Lower lobe of right lung (tissue), 2 donors: ENCODE measurements at regions not wholly inside any gene's neighbourhood (a gene's known extent, or its start where the extent isn't known, plus 50 kb on each side); places are given as distances from the start of the nearest gene placed in this dataset.
"Not testable (repeated sequence)": the region's sequence is repeated elsewhere in the genome, so short reads cannot be mapped to it uniquely, and the experiment has no call there.

Source experiments
- ATAC-seq, 2 donors: fragments of 200-7000 bp; cut with Tn5 transposase; one replicate each; pipeline ENCODE4 v1.9.1; 2020 to 2022; ENCODE audit warnings: mild to moderate bottlenecking in 2 of 2, moderate library complexity in 2 of 2
- DNase-seq: peaks from one replicate; pipeline ENCODE4 v3.0.0-alpha.2; 2020
- H3K27ac ChIP-seq: fragments of 200-600 bp; one replicate; pipeline ENCODE4 v1.8.0; 2022
- H3K27me3 ChIP-seq: fragments of 200-600 bp; one replicate; pipeline ENCODE4 v1.8.0; 2022; ENCODE audit warnings: low read depth
- H3K36me3 ChIP-seq: fragments of 200-600 bp; one replicate; pipeline ENCODE4 v1.8.0; 2022; ENCODE audit warnings: mild to moderate bottlenecking
- H3K4me1 ChIP-seq: fragments of 200-600 bp; one replicate; pipeline ENCODE4 v1.8.0; 2022
- H3K4me3 ChIP-seq: fragments of 200-600 bp; one replicate; pipeline ENCODE4 v1.8.0; 2022; ENCODE audit warnings: mild to moderate bottlenecking
- H3K9me3 ChIP-seq: fragments of 200-600 bp; one replicate; pipeline ENCODE4 v1.8.0; 2022
- intact Hi-C: fragments of 100-400 bp; cut with DNase I; formaldehyde crosslinking; loops from one replicate; pipeline ENCODE4 v1.11.0; 2022
- TF ChIP-seq, protein P1 (sequence below): fragments of 200-600 bp; IDR thresholded peaks from one replicate; pipeline ENCODE4 v1.8.0; 2022; ENCODE audit warnings: antibody characterized with exemption, mild to moderate bottlenecking
- donor health status: DM: no; HTN: yes; CAD: no; lungs with severe emphysema.

DNA sequence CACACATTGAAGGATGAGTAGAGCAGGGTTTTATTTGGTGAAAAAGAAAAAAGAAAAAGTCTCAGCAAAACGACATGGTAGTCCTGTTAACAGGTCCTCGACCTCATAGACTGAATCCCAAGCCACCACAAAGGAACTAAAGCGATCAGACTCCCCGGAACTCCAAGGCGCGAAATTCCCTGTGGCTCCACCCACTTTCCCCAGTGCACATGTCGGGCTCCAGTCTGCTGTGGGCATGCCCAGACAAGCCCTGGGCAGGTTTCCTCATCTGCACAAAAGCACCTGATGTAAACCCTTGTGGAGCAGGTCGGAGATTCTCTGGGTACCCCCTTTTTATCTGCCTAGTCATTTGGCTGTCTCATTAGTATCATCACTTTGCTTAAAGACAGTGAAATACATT lies 170.7 kb upstream of the FSIP2 start:
- ATAC-seq (no peak), DNase-seq (no peak)
- intact Hi-C loops, result no loop called here
- H3K4me3 ChIP-seq, result no peak overlapping the region
- H3K27me3 ChIP-seq, result no peaks in the 10 kb centered on the region
- TF ChIP-seq, protein P1, sequence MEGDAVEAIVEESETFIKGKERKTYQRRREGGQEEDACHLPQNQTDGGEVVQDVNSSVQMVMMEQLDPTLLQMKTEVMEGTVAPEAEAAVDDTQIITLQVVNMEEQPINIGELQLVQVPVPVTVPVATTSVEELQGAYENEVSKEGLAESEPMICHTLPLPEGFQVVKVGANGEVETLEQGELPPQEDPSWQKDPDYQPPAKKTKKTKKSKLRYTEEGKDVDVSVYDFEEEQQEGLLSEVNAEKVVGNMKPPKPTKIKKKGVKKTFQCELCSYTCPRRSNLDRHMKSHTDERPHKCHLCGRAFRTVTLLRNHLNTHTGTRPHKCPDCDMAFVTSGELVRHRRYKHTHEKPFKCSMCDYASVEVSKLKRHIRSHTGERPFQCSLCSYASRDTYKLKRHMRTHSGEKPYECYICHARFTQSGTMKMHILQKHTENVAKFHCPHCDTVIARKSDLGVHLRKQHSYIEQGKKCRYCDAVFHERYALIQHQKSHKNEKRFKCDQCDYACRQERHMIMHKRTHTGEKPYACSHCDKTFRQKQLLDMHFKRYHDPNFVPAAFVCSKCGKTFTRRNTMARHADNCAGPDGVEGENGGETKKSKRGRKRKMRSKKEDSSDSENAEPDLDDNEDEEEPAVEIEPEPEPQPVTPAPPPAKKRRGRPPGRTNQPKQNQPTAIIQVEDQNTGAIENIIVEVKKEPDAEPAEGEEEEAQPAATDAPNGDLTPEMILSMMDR, result no peak
- no peaks in the 10 kb centered on the region for H3K9me3 ChIP-seq
- H3K4me1 ChIP-seq, result no peaks in the 10 kb centered on the region
- no peaks in the 10 kb centered on the region for H3K36me3 ChIP-seq
- H3K27ac ChIP-seq, result no peak overlapping the region

DNA sequence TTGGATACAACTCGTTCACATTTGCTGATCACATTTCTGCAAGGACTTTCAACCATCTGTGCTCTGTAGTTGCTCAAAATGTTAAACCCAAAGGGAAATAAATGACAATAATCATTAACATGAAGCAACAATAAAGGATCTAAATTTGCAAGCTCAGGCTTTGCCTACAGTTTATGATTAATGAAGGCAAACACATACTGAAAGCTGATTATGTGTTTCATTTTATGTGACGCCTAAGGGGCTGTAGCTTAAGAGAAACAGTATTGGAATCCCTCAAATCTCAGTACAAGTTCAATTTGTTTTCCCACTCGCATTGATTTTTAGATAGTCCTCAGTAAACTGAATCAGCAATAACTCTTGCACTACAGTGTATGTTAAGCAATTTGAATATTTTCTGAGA lies 160.3 kb upstream of the FSIP2 start:
- DNase-seq (no peak), ATAC-seq (no peak)
- TF ChIP-seq, protein P1, result no peak
- no peak overlapping the region for H3K27ac ChIP-seq
- intact Hi-C loops, result no loop called here
- no peaks in the 10 kb centered on the region for H3K9me3 ChIP-seq
- no peak overlapping the region for H3K4me3 ChIP-seq
- H3K36me3 ChIP-seq, result no peaks in the 10 kb centered on the region
- no peaks in the 10 kb centered on the region for H3K27me3 ChIP-seq
- no peaks in the 10 kb centered on the region for H3K4me1 ChIP-seq

DNA sequence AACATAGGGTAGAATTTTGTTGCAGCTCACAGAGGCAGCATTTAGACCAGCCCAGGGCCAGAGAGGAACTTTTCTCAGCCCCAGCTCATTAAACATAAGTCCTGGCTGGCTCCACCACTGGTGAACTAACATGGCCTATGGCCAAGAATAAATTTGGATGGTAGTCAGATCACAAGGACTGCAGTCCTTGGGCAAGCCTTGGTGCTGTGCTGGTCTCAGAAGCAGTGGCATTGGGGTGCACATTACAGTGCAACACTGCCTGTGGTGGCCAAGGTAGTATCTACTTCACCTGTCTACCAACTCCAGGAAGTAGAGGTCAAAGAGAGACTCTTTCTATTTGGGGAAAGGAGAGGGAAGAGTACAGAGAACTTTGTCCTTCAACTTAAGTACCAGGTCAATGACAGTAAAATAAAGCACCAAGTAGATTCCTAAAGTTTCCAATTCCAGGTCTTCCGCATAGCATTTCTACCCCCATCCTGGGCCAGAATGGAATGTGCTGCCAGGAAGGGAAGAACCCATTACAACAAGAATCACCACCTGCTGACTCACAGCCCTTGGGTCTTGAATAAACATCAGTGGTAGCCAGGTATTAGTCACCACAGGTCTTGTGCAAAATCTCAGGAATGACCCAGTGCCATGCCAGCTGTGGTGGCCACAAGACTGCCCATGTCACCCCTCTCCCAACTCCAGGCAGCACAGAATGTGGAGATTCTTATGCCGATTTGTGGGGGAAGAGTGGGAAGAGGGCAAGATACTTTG lies 155.4 kb upstream of the FSIP2 start:
- Histone ChIP-seq H3K27me3 (no peaks in the 10 kb centered on the region), H3K4me1 (no peaks in the 10 kb centered on the region), H3K9me3 (peaks cover 6% of the 10 kb centered on the region), H3K4me3 (no peak overlapping the region), H3K27ac (no peak overlapping the region), H3K36me3 (no peaks in the 10 kb centered on the region)
- TF ChIP-seq, protein P1, result no peak
- peak in 1 of 2 donors; percentile 61 for ATAC-seq
- DNase-seq, result no peak
- intact Hi-C loops, result no loop called here

DNA sequence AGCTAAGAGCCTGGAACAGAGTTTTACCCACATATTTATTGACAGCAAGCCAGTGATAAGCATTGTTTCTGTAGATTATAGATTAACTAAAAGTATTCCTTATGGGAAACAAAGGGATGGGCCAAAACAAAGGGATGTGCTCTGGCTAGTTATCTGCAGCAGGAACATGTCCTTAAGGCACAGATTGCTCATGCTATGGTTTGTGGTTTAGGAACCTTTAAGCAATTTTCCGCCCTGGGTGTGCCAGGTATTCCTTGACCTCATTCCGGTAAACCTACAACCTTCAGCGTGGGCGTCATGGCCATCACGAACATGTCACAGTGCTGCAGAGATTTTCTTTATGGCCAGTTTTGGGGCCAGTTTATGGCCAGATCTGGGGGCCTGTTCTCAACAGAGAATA lies 153.4 kb upstream of the FSIP2 start:
- H3K4me1 ChIP-seq, H3K27ac ChIP-seq, H3K4me3 ChIP-seq, H3K9me3 ChIP-seq, H3K27me3 ChIP-seq, ATAC-seq, intact Hi-C loops, H3K36me3 ChIP-seq, DNase-seq: not testable (repeated sequence)

DNA sequence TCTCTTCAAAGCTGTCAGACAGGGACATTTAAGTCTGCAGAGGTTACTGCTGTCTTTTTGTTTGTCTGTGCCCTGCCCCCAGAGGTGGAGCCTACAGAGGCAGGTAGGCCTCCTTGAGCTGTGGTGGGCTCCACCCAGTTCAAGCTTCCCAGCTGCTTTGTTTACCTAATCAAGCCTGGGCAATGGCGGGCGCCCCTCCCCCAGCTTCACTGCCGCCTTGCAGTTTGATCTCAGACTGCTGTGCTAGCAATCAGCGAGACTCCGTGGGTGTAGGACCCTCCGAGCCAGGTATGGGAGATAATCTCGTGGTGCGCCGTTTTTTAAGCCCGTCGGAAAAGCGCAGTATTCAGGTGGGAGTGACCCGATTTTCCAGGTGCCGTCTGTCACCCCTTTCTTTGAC lies 147.3 kb upstream of the FSIP2 start:
- DNase-seq, intact Hi-C loops, ATAC-seq, H3K36me3 ChIP-seq, H3K4me1 ChIP-seq, H3K4me3 ChIP-seq, H3K27me3 ChIP-seq, H3K9me3 ChIP-seq, H3K27ac ChIP-seq: not testable (repeated sequence)

DNA sequence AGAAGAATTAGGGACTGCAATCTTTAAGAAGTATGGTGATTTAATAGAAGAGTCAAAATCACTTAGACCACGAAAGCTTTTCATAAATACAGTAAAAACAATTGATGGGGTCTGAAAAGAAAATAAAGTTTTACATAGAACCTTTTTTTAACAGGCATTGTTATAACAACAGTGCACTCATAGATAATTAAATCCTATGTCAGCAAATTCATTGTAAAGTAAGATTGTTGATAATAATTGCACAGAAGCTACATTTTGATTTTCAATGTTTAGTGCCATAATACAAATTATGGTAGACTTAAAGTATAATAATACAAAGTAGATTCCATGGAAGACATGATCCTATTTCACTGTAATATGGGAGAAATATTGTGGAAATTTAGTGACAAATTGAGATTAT lies 130.7 kb upstream of the FSIP2 start:
- H3K36me3 ChIP-seq, result no peaks in the 10 kb centered on the region
- DNase-seq (no peak), ATAC-seq (no peak)
- no peaks in the 10 kb centered on the region for H3K9me3 ChIP-seq
- no peak overlapping the region for H3K27ac ChIP-seq
- H3K27me3 ChIP-seq, result no peaks in the 10 kb centered on the region
- TF ChIP-seq, protein P1, result no peak
- intact Hi-C loops, result no loop called here
- H3K4me1 ChIP-seq, result no peaks in the 10 kb centered on the region
- no peak overlapping the region for H3K4me3 ChIP-seq
